ENCODE measurements at regions not wholly inside any gene's neighbourhood (a gene's known extent, or its start where the extent isn't known, plus 50 kb on each side); places are given as distances from the start of the nearest gene placed in this dataset.

DNA sequence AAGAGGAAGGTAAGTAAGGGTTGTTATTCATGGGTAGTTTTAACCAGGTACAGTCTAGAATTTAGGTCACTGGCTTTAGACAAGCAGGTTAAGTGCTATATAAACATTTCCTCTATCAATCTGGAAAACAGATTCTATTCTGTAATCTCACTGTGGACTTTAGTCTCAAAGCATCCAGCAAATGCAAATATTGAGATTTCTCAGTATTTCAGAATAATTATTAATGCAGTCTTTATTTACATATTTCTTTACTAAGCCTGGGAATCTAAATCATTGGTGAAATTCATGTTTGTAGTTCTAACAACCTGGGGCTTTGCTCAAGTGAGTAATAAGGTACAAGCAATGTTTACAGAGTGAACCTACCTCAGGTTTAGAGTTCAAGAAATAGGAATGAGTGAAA lies 61.9 kb downstream of the SLC41A2 start:
- Histone ChIP-seq H3K36me3 (no peaks in the 10 kb centered on the region), H3K4me3 (no peak overlapping the region), H3K27me3 (no peaks in the 10 kb centered on the region), H3K4me1 (no peaks in the 10 kb centered on the region), H3K9me3 (no peaks in the 10 kb centered on the region), H3K27ac (no peak overlapping the region)
- DNase-seq, result no peak
- ATAC-seq (ENCODE audit: low FRiP score in 2 of 2), result no peak
- TF ChIP-seq POLR2A (IDR thresholded peaks at IDR 0.05), result no peak
- TF ChIP-seq, protein P1, sequence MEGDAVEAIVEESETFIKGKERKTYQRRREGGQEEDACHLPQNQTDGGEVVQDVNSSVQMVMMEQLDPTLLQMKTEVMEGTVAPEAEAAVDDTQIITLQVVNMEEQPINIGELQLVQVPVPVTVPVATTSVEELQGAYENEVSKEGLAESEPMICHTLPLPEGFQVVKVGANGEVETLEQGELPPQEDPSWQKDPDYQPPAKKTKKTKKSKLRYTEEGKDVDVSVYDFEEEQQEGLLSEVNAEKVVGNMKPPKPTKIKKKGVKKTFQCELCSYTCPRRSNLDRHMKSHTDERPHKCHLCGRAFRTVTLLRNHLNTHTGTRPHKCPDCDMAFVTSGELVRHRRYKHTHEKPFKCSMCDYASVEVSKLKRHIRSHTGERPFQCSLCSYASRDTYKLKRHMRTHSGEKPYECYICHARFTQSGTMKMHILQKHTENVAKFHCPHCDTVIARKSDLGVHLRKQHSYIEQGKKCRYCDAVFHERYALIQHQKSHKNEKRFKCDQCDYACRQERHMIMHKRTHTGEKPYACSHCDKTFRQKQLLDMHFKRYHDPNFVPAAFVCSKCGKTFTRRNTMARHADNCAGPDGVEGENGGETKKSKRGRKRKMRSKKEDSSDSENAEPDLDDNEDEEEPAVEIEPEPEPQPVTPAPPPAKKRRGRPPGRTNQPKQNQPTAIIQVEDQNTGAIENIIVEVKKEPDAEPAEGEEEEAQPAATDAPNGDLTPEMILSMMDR (IDR thresholded peaks at IDR 0.05), result no peak
- no peak for TF ChIP-seq EP300 (IDR thresholded peaks at IDR 0.05)
- no peak for TF ChIP-seq POLR2AphosphoS5 (IDR thresholded peaks at IDR 0.05)

DNA sequence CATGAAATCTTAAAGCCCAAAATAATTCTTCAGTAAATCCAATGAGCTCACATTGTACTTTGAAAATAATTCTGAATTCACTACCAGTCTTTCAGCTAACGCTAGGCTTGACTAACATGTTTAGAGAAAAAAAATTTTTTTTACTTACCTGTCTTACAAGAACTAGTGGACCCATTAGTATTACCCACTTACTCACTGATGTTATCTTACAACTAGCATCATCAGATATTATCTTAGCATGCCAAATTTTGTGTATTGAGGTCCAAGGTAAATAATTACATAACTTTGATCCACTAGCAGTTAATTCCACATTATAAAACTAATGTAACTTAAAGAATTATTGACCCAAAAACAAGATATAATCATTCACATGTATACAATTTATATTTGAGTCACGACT lies 62.7 kb downstream of the SLC41A2 start:
- Histone ChIP-seq H3K4me1 (no peaks in the 10 kb centered on the region), H3K27ac (no peak overlapping the region), H3K36me3 (no peaks in the 10 kb centered on the region), H3K4me3 (no peak overlapping the region), H3K9me3 (no peaks in the 10 kb centered on the region), H3K27me3 (no peaks in the 10 kb centered on the region)
- TF ChIP-seq POLR2AphosphoS5 (IDR thresholded peaks at IDR 0.05), result no peak
- no peak for TF ChIP-seq EP300 (IDR thresholded peaks at IDR 0.05)
- TF ChIP-seq, protein P1 (IDR thresholded peaks at IDR 0.05), result no peak
- TF ChIP-seq POLR2A (IDR thresholded peaks at IDR 0.05), result no peak
- WGBS, 2 donors, result 68% methylated on average over 2 of the region's 2 CpGs
- DNase-seq (no peak), ATAC-seq (ENCODE audit: low FRiP score in 2 of 2) (no peak)

DNA sequence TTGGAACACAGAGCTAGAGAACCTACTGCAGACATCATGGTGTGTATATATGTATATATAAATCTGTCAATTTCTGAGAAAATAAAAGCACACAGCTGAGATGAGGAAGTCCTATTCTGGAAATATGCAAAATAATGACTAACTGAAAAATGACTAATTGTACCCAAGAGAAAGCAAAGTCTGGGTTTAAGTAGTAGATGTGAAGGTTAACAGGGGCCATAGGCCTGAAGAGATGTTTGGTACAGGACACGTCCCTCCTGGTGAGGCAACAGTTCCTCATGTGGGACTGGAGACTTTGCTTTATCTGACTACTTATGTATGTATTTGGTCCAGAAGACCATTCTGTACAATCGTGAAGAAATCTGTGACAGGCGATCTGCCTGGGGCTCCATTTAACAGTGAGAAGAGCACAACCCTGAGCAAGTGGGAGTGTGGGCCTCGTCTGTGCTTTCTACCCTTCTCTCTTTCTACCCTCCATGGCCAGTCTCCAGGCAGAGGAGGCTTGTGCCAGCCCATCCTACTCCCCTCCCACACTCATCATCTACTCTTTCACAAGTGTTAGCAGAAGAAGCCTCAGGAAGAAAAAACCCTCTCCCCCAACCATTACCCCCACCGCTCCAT lies 67.5 kb downstream of the SLC41A2 start:
- 86 to 94% methylated on average over 5 of the region's 5 CpGs for WGBS, 2 donors

DNA sequence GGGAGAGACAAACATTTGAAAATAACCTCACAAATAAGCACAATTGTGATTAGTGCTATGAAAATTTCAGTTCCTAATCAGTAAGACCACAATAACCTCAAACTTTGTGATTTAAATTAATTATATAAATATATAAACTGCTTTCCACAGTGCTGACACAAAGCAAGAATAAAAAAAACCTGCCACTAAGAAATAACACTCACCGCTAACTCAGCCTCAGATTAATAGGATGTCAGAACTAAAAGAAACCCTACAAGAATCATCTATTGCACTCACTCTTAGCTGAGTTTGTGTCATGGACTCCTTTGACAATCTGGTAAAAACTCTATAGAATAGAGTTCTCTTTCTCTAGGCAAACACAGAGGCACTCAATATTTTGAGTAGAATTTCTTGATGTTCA lies 68.4 kb downstream of the SLC41A2 start:
- Histone ChIP-seq H3K9me3 (no peaks in the 10 kb centered on the region), H3K36me3 (no peaks in the 10 kb centered on the region), H3K27me3 (no peaks in the 10 kb centered on the region), H3K4me1 (peaks cover 0 to 4% (median 0%) of the 10 kb centered on the region in 4 donors), H3K4me3 (no peak overlapping the region), H3K27ac (no peak overlapping the region)
- TF ChIP-seq POLR2A (IDR thresholded peaks at IDR 0.05), result no peak
- no peak for TF ChIP-seq EP300 (IDR thresholded peaks at IDR 0.05)
- TF ChIP-seq, protein P1 (IDR thresholded peaks at IDR 0.05), result no peak
- no peak for TF ChIP-seq POLR2AphosphoS5 (IDR thresholded peaks at IDR 0.05)
- WGBS, 2 donors, result 95 to 97% methylated on average over 1 of the region's 1 CpG
- DNase-seq (no peak), ATAC-seq (ENCODE audit: low FRiP score in 2 of 2) (no peak)

More for the DNA sequence above, 67.5 kb downstream of the SLC41A2 start:
- Histone ChIP-seq H3K9me3 (no peaks in the 10 kb centered on the region), H3K4me3 (no peak overlapping the region), H3K4me1 (peaks cover 0 to 4% (median 0%) of the 10 kb centered on the region in 4 donors), H3K36me3 (no peaks in the 10 kb centered on the region), H3K27me3 (no peaks in the 10 kb centered on the region), H3K27ac (no peak overlapping the region)
- DNase-seq (no peak), ATAC-seq (ENCODE audit: low FRiP score in 2 of 2) (no peak)
- TF ChIP-seq POLR2A (IDR thresholded peaks at IDR 0.05) (no peak), EP300 (IDR thresholded peaks at IDR 0.05) (no peak), POLR2AphosphoS5 (IDR thresholded peaks at IDR 0.05) (no peak)
- TF ChIP-seq, protein P1 (IDR thresholded peaks at IDR 0.05), result no peak

DNA sequence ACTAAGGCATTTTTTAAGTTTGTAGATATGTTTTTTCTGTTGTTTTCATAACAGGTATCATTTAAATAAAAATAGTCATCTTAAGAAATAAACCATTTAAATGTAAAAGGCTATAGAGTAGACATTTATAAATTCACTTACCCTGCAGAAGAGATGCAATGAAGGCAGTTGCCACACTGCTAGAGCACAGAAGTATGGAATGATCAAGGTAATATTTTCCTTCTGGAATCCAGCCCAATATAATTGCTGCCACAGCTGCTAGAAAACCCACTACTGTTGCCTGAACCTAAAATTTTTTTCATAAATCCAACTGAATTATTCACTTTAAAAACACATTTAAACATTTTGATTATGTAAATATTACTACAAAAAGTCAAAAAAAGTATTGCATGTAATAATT lies 69.2 kb downstream of the SLC41A2 start:
- Histone ChIP-seq H3K27me3 (no peaks in the 10 kb centered on the region), H3K9me3 (no peaks in the 10 kb centered on the region), H3K4me3 (no peak overlapping the region), H3K36me3 (no peaks in the 10 kb centered on the region), H3K27ac (no peak overlapping the region), H3K4me1 (peaks cover 0 to 4% (median 0%) of the 10 kb centered on the region in 4 donors)
- no peak for TF ChIP-seq POLR2AphosphoS5 (IDR thresholded peaks at IDR 0.05)
- TF ChIP-seq EP300 (IDR thresholded peaks at IDR 0.05), result no peak
- TF ChIP-seq, protein P1 (IDR thresholded peaks at IDR 0.05), result no peak
- TF ChIP-seq POLR2A (IDR thresholded peaks at IDR 0.05), result no peak
- DNase-seq, result no peak
- no peak for ATAC-seq (ENCODE audit: low FRiP score in 2 of 2)

All from upper lobe of left lung (tissue), 6 donors.